ENCODE measurements at regions not wholly inside any gene's neighbourhood (a gene's known extent, or its start where the extent isn't known, plus 50 kb on each side); places are given as distances from the start of the nearest gene placed in this dataset.

- Histone ChIP-seq H3K36me3 (no peaks in the 10 kb centered on the region), H3K27me3 (no peaks in the 10 kb centered on the region), H3K4me1 (peaks cover 0 to 35% (median 0%) of the 10 kb centered on the region in 12 donors), H3K27ac (peak overlapping the region in 5 of 12 donors; percentile 28 to 72 (median 40)), H3K9me3 (no peaks in the 10 kb centered on the region), H3K4me3 (no peak overlapping the region)
- ATAC-seq = no peak
- no peak for DNase-seq
- 84 to 89% (median 86%) methylated on average over 3 of the region's 3 CpGs for WGBS, 4 donors
- TF ChIP-seq POLR2A (IDR thresholded peaks at IDR 0.05) = no peak
- no peak for TF ChIP-seq CTCF (IDR thresholded peaks at IDR 0.05)
- intact Hi-C loops (cut with DNase I) = loop anchor here in 2 of 10 donors (5.0 to 10.0 kb wide), 2 partner anchors 58 to 60 kb away; partner anchors contain the start of gene HECW2 (in 1 of the 2)
Measured at GRCh38 chr2:196535061-196535460, 104.5 kb upstream of the CCDC150 start.

GRCh38 chr2:196535742-196536141 is 103.8 kb upstream of the CCDC150 start:
- no peaks in the 10 kb centered on the region for H3K27me3 ChIP-seq
- peaks cover 0 to 35% (median 0%) of the 10 kb centered on the region in 12 donors for H3K4me1 ChIP-seq
- intact Hi-C loops (cut with DNase I) = loop anchor here in 2 of 10 donors (5.0 to 10.0 kb wide), 2 partner anchors 58 to 59 kb away; partner anchors contain the start of gene HECW2 (in 1 of the 2)
- H3K36me3 ChIP-seq = no peaks in the 10 kb centered on the region
- DNase-seq = no peak
- peak overlapping the region in 1 of 12 donors; percentile 72 for H3K27ac ChIP-seq
- no peak for ATAC-seq
- no peak for TF ChIP-seq POLR2A (IDR thresholded peaks at IDR 0.05)
- TF ChIP-seq CTCF (IDR thresholded peaks at IDR 0.05) = no peak
- no peak overlapping the region for H3K4me3 ChIP-seq
- 17 to 46% (median 36%) methylated on average over 1 of the region's 1 CpG for WGBS, 4 donors
- no peaks in the 10 kb centered on the region for H3K9me3 ChIP-seq

- no peaks in the 10 kb centered on the region for H3K27me3 ChIP-seq
- TF ChIP-seq CTCF (IDR thresholded peaks at IDR 0.05) = no peak
- no peak for TF ChIP-seq POLR2A (IDR thresholded peaks at IDR 0.05)
- peak overlapping the region in 7 of 12 donors; percentile 38 to 86 (median 69) for H3K27ac ChIP-seq
- peak in 3 of 4 donors; percentile 31 to 61 (median 35) for ATAC-seq
- H3K4me3 ChIP-seq = no peak overlapping the region
- H3K36me3 ChIP-seq = no peaks in the 10 kb centered on the region
- 72 to 79% (median 73%) methylated on average over 8 of the region's 8 CpGs for WGBS, 4 donors
- intact Hi-C loops (cut with DNase I) = loop anchor here in 2 of 10 donors (5.0 to 10.0 kb wide), 2 partner anchors 57 to 60 kb away; partner anchors contain the start of gene HECW2 (in 1 of the 2)
- no peaks in the 10 kb centered on the region for H3K9me3 ChIP-seq
- no peak for DNase-seq
- peaks cover 0 to 35% (median 0%) of the 10 kb centered on the region in 12 donors for H3K4me1 ChIP-seq
Measured at GRCh38 chr2:196537311-196537710, 102.2 kb upstream of the CCDC150 start.

- DNase-seq = peak in 3 of 5 donors; percentile 16 to 36 (median 36)
- Histone ChIP-seq H3K4me3 (peak overlapping the region in 2 of 12 donors; percentile 7 to 18), H3K27me3 (no peaks in the 10 kb centered on the region), H3K36me3 (no peaks in the 10 kb centered on the region), H3K4me1 (peaks cover 0 to 30% (median 0%) of the 10 kb centered on the region in 12 donors), H3K27ac (peak overlapping the region in 11 of 12 donors; percentile 5 to 86 (median 61)), H3K9me3 (no peaks in the 10 kb centered on the region)
- intact Hi-C loops (cut with DNase I) = loop anchor here in 2 of 10 donors (2.0 to 10.0 kb wide), 3 partner anchors 55 to 61 kb away; partner anchors contain the start of gene HECW2 (in 2 of the 2)
- TF ChIP-seq CTCF (IDR thresholded peaks at IDR 0.05) = no peak
- TF ChIP-seq POLR2A (IDR thresholded peaks at IDR 0.05) = no peak
- WGBS, 4 donors = 40 to 67% (median 55%) methylated on average over 4 of the region's 4 CpGs
- ATAC-seq = peak; percentile 79 to 93 (median 88)
Measured at GRCh38 chr2:196538189-196538588, 101.3 kb upstream of the CCDC150 start.
